GM18507 (cell line): ENCODE measurements at regions not wholly inside any gene's neighbourhood (a gene's known extent, or its start where the extent isn't known, plus 50 kb on each side); places are given as distances from the start of the nearest gene placed in this dataset.
A peak's percentile ranks its signal among the peaks of the same experiment; 100 is the strongest.
"Not testable (repeated sequence)": the region's sequence is repeated elsewhere in the genome, so short reads cannot be mapped to it uniquely, and the experiment has no call there.

Experiments
- DNase-seq: peaks from one replicate; pipeline ENCODE4 v3.0.0; 2011; ENCODE audit warnings: low read depth; ENCODE audit not compliant: insufficient read length; ENCODE audit errors: extremely low spot score
- FAIRE-seq: peaks from 2 replicates; lab custom pipeline; 2011; peaks lifted over from hg19 to GRCh38; lab: Jason Lieb, UNC

DNA sequence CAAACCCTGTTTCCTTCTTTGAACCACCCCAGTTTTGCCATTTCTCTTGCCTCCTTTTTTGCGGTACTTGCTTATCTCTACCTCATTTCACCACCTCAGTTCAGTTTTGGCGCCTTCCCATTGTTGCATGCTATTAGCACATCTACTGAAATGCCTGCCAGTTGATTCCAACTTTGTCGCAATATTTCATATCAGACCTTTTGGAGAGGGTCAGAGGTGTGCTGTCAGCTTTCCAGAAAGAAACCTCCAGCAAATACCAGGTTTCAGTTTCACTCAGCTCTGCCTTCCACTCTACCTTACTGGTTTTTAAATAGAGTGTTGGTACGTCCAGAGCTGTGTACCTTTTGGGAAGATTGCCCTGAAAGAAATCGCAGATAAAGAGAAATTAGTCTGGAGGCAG, 91.9 kb upstream of the CPEB2 start:
- FAIRE-seq (no peak), DNase-seq (no peak)

DNA sequence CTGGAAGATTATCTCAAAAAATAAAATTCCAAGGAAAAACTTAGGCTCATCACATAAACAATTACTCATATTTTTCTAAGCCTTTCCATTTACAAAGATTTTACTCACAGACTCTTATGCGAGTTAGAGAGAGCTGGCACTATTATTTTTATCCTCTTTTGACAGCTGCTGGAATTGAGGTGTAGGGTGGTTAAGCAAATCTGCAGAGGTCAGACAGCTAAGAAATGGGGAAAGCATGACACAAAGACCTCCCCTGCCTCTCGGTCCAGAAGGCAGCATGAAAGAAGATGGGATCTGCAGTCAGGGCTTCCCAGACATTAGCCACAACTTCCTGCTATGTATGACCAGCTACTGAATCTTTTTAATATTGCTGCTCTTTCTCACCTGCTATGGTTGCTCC, 89.9 kb upstream of the CPEB2 start:
- DNase-seq, result no peak
- no peak for FAIRE-seq

DNA sequence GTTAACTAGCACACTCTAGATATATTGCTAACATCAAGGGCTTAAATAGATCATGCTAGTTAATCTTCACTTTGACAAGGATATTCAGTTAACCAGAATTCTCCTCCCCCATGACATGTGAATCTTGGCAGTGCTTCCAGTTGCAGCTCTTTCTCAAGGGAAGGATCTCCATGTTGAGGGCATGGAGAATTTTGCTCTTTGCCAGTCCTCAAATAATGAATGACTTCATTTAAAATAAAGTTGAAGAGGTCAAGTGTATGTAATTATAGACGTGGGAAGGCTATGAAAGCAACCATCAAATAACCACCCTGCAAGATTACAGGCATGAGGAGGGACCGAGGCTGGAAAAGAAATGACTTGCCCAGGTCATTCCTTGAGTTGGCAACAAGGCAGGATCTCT, 87.3 kb upstream of the CPEB2 start:
- no peak for FAIRE-seq
- no peak for DNase-seq

DNA sequence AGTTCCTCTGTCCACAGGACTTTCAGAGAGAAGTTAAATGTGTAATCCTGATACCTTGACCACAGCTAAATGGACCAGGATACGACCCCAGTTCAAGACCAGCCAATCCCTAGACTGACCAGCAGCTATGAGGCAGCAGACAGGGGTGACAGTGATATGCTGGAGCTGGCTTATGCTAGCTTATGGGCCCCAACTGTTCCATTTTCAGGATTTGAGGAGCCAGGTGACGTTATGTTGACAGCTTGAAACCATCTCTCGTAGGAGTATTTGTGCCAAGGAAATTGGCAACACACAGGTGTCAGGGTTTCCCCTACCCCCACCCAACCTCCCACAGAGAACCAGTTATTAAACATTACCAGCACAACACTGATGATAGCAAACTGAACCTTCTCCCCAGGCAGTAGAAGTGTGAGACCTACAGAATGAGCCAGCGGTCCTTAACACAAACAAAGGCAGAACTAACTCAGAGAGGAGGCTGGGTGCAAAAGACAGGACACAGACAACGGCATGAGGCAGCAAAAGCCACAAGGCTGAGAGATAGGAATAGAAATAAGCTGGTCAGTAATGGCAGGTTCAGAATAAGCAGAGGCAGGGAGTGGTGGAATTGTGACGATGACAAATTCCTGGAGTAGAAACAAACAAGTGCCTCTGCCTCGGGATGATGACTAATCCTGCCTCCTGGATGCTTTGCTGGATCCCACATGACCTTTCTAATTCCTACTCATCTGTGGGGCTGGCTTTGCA, 85.6 kb upstream of the CPEB2 start:
- no peak for DNase-seq
- peak; percentile 41 for FAIRE-seq

DNA sequence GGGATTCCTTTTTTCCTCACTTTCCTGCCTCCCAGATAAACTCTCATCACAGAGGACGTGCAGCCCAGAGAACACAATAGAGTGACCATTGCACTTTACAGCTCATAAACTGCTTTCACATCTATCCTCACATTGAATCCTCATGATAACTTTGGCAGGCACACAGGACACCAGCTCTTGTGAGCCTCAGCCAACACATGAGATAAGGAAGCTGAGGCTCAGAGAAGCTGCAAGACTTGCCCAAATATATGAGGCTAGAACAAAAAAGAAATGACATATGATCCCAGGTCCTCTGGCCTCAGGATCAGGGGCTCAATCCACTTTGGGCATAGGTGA, 85.0 kb upstream of the CPEB2 start:
- FAIRE-seq (no peak), DNase-seq (no peak)

DNA sequence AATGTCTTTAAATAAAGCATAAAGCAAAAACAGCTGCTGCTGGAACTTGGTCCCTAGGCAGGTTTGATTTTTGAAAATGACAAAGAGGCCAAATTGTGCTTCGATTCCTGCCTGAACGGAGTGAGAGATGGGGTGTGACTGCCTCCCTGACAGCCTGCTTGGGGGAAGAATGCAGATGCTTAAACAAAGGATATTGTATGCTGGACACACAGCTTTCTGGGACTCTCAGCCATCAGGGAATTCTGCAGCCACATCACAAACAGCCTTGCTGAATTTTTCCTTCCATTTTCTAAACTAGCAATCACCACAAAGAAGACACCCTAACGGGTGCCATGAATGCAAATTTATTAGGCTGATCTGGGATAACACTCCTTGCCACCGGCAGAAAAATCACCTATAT, 83.9 kb upstream of the CPEB2 start:
- DNase-seq, result no peak
- FAIRE-seq, result no peak

DNA sequence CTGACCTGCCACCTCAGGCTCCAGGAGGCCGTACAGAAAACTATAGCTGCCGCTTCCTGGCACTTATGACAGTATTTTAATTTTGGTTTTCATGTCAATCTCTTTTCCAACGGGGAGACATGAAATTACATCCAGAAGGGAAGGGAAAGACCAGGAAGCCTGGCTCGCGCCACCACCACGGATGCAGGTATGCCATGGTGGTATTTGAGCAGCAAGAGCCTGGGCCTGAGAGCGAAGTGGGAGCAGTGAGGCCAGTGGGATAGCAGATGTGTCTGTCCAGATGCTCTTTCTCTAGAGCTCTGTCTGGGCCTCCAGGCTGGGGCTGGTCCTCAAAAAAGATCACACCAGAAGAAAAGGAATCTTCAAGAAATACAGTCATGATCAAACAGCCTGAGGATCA, 82.5 kb upstream of the CPEB2 start:
- DNase-seq, result no peak

DNA sequence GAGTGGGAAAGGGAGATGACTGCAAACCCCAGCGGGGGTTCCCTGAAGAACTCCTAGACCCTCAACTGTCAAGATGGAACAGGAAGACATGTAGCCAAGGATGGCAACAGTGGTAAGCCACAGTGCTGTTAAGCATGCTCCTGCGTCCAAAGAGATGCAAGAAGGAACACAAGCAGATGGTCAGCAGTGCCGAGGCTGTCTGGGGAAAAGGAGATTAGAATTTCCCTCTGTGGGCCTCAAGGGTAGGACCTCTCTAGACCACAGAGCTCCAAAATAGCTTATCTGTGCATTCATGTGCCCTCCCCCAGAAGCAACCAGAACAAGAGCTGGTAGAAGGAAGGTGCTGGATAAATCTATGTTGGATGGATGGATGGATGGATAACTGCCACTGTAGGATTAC, 82.0 kb upstream of the CPEB2 start:
- DNase-seq (no peak), FAIRE-seq (no peak)

More for the DNA sequence above, 82.5 kb upstream of the CPEB2 start:
- FAIRE-seq, result no peak

DNA sequence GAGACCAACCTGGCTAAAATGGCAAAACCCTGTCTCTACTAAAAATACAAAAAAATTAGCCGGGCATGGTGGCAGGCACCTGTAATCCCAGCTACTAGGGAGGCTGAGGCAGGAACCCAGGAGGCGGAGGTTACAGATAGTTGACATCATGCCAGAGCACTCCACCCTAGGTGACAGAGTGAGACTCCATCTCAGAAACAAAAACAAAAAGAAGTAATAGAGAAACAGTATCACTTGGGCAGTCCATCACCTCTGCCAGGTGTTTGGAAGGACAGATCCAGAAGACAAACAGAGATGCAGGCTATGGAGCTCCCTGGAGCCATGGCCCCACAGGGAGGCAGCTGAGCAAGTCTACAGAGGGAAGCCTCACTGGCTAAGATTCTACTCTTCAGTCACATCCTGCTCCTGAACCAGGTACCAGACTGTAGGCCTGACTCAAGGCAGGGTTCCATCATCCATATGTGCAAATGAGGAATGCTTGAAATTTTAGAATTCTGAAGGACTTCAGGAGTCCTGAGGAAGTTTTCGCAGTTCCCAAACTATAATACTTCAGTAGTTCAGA, 81.4 kb upstream of the CPEB2 start:
- FAIRE-seq (no peak), DNase-seq (no peak)

DNA sequence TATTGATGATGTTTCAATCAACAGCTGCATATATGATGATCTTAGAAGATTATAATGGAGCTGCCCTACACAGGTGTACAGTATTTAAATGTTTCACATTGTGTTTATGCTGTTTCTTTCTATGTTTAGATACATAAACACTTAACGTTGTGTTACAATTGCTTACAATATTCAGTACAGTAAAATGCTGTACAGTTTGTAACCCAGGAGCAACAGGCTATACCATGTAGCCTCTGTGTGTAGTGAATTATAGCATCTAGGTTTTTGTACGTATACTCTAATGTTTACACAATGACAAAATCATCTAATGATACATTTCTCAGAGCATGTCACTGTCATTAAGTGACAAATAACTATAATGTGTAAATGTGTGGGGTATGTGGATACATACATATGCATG, 80.5 kb upstream of the CPEB2 start:
- not testable (repeated sequence) for DNase-seq
- FAIRE-seq, result peak; percentile 21

DNA sequence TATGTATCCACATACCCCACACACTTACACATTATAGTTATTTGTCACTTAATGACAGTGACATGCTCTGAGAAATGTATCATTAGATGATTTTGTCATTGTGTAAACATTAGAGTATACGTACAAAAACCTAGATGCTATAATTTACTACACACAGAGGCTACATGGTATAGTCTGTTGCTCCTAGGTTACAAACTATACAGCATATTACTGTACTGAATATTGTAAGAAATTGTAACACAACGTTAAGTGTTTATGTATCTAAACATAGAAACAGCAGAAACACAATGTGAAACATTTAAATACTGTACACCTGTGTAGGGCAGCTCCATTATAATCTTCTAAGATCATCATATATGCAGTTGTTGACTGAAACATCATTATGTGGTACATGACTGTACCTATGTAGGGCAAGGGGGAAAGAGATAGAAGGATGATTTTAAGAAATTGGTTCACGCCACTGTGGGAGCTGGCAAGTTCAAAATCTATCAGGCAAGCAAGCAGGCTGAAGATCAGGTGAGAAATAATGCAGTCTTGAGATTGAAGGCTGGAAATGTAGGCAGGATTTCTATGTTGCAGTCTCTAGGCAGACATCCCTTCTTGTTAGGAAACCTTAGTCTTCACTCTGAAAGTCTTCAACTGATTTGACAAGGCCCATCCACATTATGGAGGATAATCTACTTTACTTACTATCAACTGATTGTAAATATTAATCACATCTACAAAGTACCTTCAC, 78.0 kb upstream of the CPEB2 start:
- FAIRE-seq, result peak; percentile 60
- no peak for DNase-seq

GRCh38 chr4:14924812-14925344, 77.4 kb upstream of the CPEB2 start:
- no peak for DNase-seq
- no peak for FAIRE-seq

- DNase-seq (no peak), FAIRE-seq (no peak)
These were observed 76.8 kb upstream of the CPEB2 start for GRCh38 chr4:14925471-14925870.

GRCh38 chr4:14926368-14926767, 75.9 kb upstream of the CPEB2 start:
- no peak for FAIRE-seq

DNA sequence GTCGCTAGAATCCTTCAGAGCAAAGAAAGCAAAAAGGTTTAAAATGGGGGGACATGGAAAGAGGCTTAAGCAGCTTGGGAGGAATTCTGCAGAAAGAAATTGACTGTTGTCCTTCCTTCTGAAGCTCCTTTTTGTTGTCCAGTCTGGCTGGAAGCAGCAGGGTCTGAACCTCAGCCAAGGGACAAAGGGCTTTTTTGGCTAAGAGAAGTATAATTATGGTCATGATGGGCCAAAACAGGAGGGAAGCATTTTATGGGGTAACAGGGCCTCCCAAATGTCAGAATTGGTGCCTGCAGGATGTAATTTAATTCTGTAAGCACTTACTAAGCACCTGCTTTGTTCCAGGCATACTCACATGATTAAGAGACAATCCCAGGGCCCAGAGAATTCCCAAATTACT, 74.2 kb upstream of the CPEB2 start:
- FAIRE-seq, result no peak
- no peak for DNase-seq

More at GRCh38 chr4:14926368-14926767, 75.9 kb upstream of the CPEB2 start:
- no peak for DNase-seq

GRCh38 chr4:14929669-14930068, 72.6 kb upstream of the CPEB2 start:
- DNase-seq, result no peak
- FAIRE-seq, result no peak

DNA sequence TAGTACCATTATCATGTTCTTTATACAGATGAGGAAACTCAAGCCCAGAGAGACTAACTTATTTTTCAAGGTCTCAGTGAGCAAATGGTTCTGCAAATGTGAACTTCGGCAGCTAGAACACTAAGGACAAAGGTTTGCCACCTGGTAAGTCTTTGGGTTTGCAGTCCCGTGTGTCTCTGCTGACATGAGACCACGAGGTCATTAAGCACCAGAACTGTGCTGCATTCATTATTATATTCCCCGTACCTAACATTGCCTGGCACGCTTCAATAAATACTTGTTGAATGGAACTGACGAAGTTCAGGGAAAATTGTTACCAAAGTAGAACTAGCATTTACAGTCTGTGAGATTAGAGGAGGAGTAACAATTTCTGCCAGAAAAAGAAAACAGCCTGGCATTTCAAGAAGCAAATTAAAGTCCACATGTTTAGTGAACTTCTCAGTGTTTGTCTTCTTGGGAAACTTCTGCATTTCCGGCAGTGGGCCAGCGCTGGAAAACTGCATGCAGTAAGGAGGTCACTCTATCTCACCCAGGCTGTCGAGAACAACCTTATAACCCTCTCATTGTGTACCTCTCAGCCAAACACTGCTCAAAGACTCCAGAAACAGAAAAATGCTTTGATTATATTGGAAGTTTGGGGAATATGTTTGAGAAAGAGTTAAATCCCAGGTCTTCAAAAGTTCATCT, 67.4 kb upstream of the CPEB2 start:
- FAIRE-seq (no peak), DNase-seq (no peak)

- no peak for FAIRE-seq
- no peak for DNase-seq
These were observed 58.5 kb upstream of the CPEB2 start for GRCh38 chr4:14943749-14944148.

DNA sequence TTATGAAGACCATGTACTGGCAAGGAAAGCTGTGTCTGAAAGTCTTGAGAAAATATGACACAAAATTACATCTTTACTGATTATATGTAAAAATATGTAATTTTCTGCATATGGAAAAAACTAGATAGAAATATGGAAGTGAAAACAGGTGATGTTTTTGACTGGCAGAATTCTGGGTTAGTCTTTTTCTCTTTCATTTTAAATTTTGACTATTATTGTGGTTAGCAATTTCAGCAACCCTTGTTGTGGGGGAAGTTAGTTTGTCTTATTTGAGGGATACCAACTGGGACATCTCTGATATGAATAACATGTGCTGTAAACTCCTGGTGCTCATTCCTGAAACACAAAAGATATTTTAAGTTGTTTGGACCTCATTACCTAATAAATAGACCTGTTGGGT, 49.9 kb upstream of the CPEB2 start:
- no peak for FAIRE-seq

More for the DNA sequence above, 49.9 kb upstream of the CPEB2 start:
- no peak for DNase-seq
